ENCODE measurements at regions not wholly inside any gene's neighbourhood (a gene's known extent, or its start where the extent isn't known, plus 50 kb on each side); places are given as distances from the start of the nearest gene placed in this dataset.

- no peak for DNase-seq (ENCODE audit: low read depth in 1 of 2, low spot score in 1 of 2)
Observed at GRCh38 chr13:74889321-74889720, 592.6 kb downstream of the TBC1D4 start.

GRCh38 chr13:74886502-74886901 is 595.5 kb downstream of the TBC1D4 start:
- DNase-seq (ENCODE audit: low read depth in 1 of 2, low spot score in 1 of 2) = no peak

- no peak for DNase-seq (ENCODE audit: low read depth in 1 of 2, low spot score in 1 of 2)
Observed at GRCh38 chr13:74883834-74884233, 598.1 kb downstream of the TBC1D4 start.

- DNase-seq (ENCODE audit: low read depth in 1 of 2, low spot score in 1 of 2) = no peak
Observed at GRCh38 chr13:74871369-74872070, 610.4 kb downstream of the TBC1D4 start.

GRCh38 chr13:74870865-74871264 is 611.1 kb downstream of the TBC1D4 start:
- no peak for DNase-seq (ENCODE audit: low read depth in 1 of 2, low spot score in 1 of 2)

GRCh38 chr13:74869846-74870245 is 612.1 kb downstream of the TBC1D4 start:
- DNase-seq (ENCODE audit: low read depth in 1 of 2, low spot score in 1 of 2) = no peak

GRCh38 chr13:74868049-74868448 is 613.9 kb downstream of the TBC1D4 start:
- DNase-seq (ENCODE audit: low read depth in 1 of 2, low spot score in 1 of 2) = no peak

- no peak for DNase-seq (ENCODE audit: low read depth in 1 of 2, low spot score in 1 of 2)
Observed at GRCh38 chr13:74867460-74867859, 614.5 kb downstream of the TBC1D4 start.

- no peak for DNase-seq (ENCODE audit: low read depth in 1 of 2, low spot score in 1 of 2)
Observed at GRCh38 chr13:74866101-74866500, 615.9 kb downstream of the TBC1D4 start.

- no peak for DNase-seq (ENCODE audit: low read depth in 1 of 2, low spot score in 1 of 2)
Observed at GRCh38 chr13:74865656-74866055, 616.3 kb downstream of the TBC1D4 start.

- no peak for DNase-seq (ENCODE audit: low read depth in 1 of 2, low spot score in 1 of 2)
Observed at GRCh38 chr13:74860789-74861188, 621.2 kb downstream of the TBC1D4 start.

- no peak for DNase-seq (ENCODE audit: low read depth in 1 of 2, low spot score in 1 of 2)
Observed at GRCh38 chr13:74850893-74851292, 631.1 kb downstream of the TBC1D4 start.

- DNase-seq (ENCODE audit: low read depth in 1 of 2, low spot score in 1 of 2) = no peak
Observed at GRCh38 chr13:74847966-74848365, 634.0 kb downstream of the TBC1D4 start.

- DNase-seq (ENCODE audit: low read depth in 1 of 2, low spot score in 1 of 2) = no peak
Observed at GRCh38 chr13:74845806-74846205, 636.2 kb downstream of the TBC1D4 start.

GRCh38 chr13:74841651-74842050 is 640.3 kb downstream of the TBC1D4 start:
- DNase-seq (ENCODE audit: low read depth in 1 of 2, low spot score in 1 of 2) = no peak

GRCh38 chr13:74841123-74841522 is 640.8 kb downstream of the TBC1D4 start:
- no peak for DNase-seq (ENCODE audit: low read depth in 1 of 2, low spot score in 1 of 2)

- no peak for DNase-seq (ENCODE audit: low read depth in 1 of 2, low spot score in 1 of 2)
Observed at GRCh38 chr13:74839656-74840055, 642.3 kb downstream of the TBC1D4 start.

GRCh38 chr13:74838096-74838495 is 643.9 kb downstream of the TBC1D4 start:
- no peak for DNase-seq (ENCODE audit: low read depth in 1 of 2, low spot score in 1 of 2)

- no peak for DNase-seq (ENCODE audit: low read depth in 1 of 2, low spot score in 1 of 2)
Observed at GRCh38 chr13:74836628-74837027, 645.3 kb downstream of the TBC1D4 start.

GRCh38 chr13:74835579-74835978 is 646.4 kb downstream of the TBC1D4 start:
- no peak for DNase-seq (ENCODE audit: low read depth in 1 of 2, low spot score in 1 of 2)

GRCh38 chr13:74825938-74826246 is 656.1 kb downstream of the TBC1D4 start:
- DNase-seq (ENCODE audit: low read depth in 1 of 2, low spot score in 1 of 2) = no peak

- no peak for DNase-seq (ENCODE audit: low read depth in 1 of 2, low spot score in 1 of 2)
Observed at GRCh38 chr13:74825152-74825937, 656.6 kb downstream of the TBC1D4 start.

GRCh38 chr13:74820809-74821208 is 661.2 kb downstream of the TBC1D4 start:
- no peak for DNase-seq (ENCODE audit: low read depth in 1 of 2, low spot score in 1 of 2)

Data from activated CD4-positive, alpha-beta T cell treated with anti-CD3 and anti-CD28 coated beads, Interleukin-2, amount 50 U/mL, for 24 hours (primary cell).